ENCODE measurements at regions not wholly inside any gene's neighbourhood (a gene's known extent, or its start where the extent isn't known, plus 50 kb on each side); places are given as distances from the start of the nearest gene placed in this dataset.
"Not testable (repeated sequence)": the region's sequence is repeated elsewhere in the genome, so short reads cannot be mapped to it uniquely, and the experiment has no call there.

DNA sequence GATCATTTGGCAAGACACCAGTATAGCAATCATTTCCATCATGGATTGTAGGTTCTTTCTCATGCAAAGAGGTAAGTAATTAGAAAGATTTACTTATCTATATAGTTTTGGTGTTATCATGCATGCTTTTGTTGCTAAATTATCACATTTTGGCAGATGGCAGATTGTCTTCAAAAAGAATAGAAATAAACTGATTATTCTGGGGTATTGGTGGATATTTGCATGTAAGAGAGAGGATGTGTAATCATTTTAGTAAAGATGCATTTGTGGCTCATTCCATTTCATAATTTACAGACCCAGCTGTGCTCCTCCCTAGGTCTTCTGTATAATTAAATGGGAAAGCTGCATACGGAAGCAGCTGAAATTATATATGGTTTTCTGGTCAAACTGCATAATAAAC lies 875.7 kb upstream of the ANO3 start:
- no peak overlapping the region for H3K27ac Mint-ChIP-seq (ENCODE audit: unreplicated experiment)
- no peaks in the 10 kb centered on the region for H3K9me3 Mint-ChIP-seq (ENCODE audit: unreplicated experiment)
- no peaks in the 10 kb centered on the region for H3K4me1 Mint-ChIP-seq (ENCODE audit: low read depth, unreplicated experiment)
- no peaks in the 10 kb centered on the region for H3K36me3 Mint-ChIP-seq (ENCODE audit: unreplicated experiment)
- TF ChIP-seq CTCF (IDR thresholded peaks at IDR 0.05; ENCODE audit: partially characterized antibody, unreplicated experiment), result no peak
- no peak for DNase-seq
- H3K27me3 Mint-ChIP-seq (ENCODE audit: unreplicated experiment), result no peaks in the 10 kb centered on the region
- no peak overlapping the region for H3K4me3 Mint-ChIP-seq (ENCODE audit: unreplicated experiment)

- no peak overlapping the region for H3K4me3 Mint-ChIP-seq (ENCODE audit: unreplicated experiment)
- no peaks in the 10 kb centered on the region for H3K27me3 Mint-ChIP-seq (ENCODE audit: unreplicated experiment)
- no peaks in the 10 kb centered on the region for H3K9me3 Mint-ChIP-seq (ENCODE audit: unreplicated experiment)
- DNase-seq, result no peak
- no peaks in the 10 kb centered on the region for H3K4me1 Mint-ChIP-seq (ENCODE audit: low read depth, unreplicated experiment)
- H3K36me3 Mint-ChIP-seq (ENCODE audit: unreplicated experiment), result no peaks in the 10 kb centered on the region
- TF ChIP-seq CTCF (IDR thresholded peaks at IDR 0.05; ENCODE audit: partially characterized antibody, unreplicated experiment), result no peak
- H3K27ac Mint-ChIP-seq (ENCODE audit: unreplicated experiment), result no peak overlapping the region
Observed at GRCh38 chr11:25483915-25484635, 847.9 kb upstream of the ANO3 start.

DNA sequence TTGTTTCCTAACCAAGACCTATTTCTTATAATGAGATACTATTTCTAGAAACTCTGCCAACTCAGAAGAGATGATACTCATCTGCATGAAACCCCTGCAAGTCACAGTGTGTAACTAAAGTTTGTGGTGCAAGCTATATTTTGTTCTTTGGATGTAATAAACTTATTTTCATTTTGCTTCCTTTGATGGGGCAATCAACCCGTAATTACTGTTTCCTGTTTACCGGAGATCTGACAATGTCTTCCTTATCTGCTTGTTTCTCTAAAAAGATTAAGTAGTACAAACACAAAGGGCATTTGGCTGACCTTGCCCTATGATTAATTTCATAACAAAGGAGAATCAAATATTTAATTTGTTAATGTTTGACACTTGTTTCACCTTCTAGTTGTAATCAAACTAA lies 846.6 kb upstream of the ANO3 start:
- no peaks in the 10 kb centered on the region for H3K9me3 Mint-ChIP-seq (ENCODE audit: unreplicated experiment)
- no peaks in the 10 kb centered on the region for H3K27me3 Mint-ChIP-seq (ENCODE audit: unreplicated experiment)
- TF ChIP-seq CTCF (IDR thresholded peaks at IDR 0.05; ENCODE audit: partially characterized antibody, unreplicated experiment), result no peak
- H3K36me3 Mint-ChIP-seq (ENCODE audit: unreplicated experiment), result no peaks in the 10 kb centered on the region
- no peak overlapping the region for H3K27ac Mint-ChIP-seq (ENCODE audit: unreplicated experiment)
- H3K4me1 Mint-ChIP-seq (ENCODE audit: low read depth, unreplicated experiment), result no peaks in the 10 kb centered on the region
- no peak overlapping the region for H3K4me3 Mint-ChIP-seq (ENCODE audit: unreplicated experiment)
- DNase-seq, result no peak

GRCh38 chr11:25486338-25486737 lies 845.6 kb upstream of the ANO3 start:
- not testable (repeated sequence) for DNase-seq

GRCh38 chr11:25488176-25488575 lies 843.8 kb upstream of the ANO3 start:
- not testable (repeated sequence) for H3K4me1 Mint-ChIP-seq (ENCODE audit: low read depth, unreplicated experiment); H3K4me3 Mint-ChIP-seq (ENCODE audit: unreplicated experiment); H3K36me3 Mint-ChIP-seq (ENCODE audit: unreplicated experiment); DNase-seq; H3K27ac Mint-ChIP-seq (ENCODE audit: unreplicated experiment); H3K9me3 Mint-ChIP-seq (ENCODE audit: unreplicated experiment); H3K27me3 Mint-ChIP-seq (ENCODE audit: unreplicated experiment)

More at GRCh38 chr11:25486338-25486737, 845.6 kb upstream of the ANO3 start:
- not testable (repeated sequence) for H3K4me1 Mint-ChIP-seq (ENCODE audit: low read depth, unreplicated experiment); H3K36me3 Mint-ChIP-seq (ENCODE audit: unreplicated experiment); H3K9me3 Mint-ChIP-seq (ENCODE audit: unreplicated experiment); H3K27ac Mint-ChIP-seq (ENCODE audit: unreplicated experiment); H3K27me3 Mint-ChIP-seq (ENCODE audit: unreplicated experiment); H3K4me3 Mint-ChIP-seq (ENCODE audit: unreplicated experiment)

GRCh38 chr11:25501426-25501825 lies 830.5 kb upstream of the ANO3 start:
- not testable (repeated sequence) for H3K4me3 Mint-ChIP-seq (ENCODE audit: unreplicated experiment); H3K9me3 Mint-ChIP-seq (ENCODE audit: unreplicated experiment); H3K27me3 Mint-ChIP-seq (ENCODE audit: unreplicated experiment); DNase-seq; H3K36me3 Mint-ChIP-seq (ENCODE audit: unreplicated experiment); H3K27ac Mint-ChIP-seq (ENCODE audit: unreplicated experiment); H3K4me1 Mint-ChIP-seq (ENCODE audit: low read depth, unreplicated experiment)
